Mesenchymal stem cell (in vitro differentiated cells and primary cell): ENCODE measurements at regions not wholly inside any gene's neighbourhood (a gene's known extent, or its start where the extent isn't known, plus 50 kb on each side); places are given as distances from the start of the nearest gene placed in this dataset.

Experiments used
- DNase-seq: peaks from one replicate; pipeline ENCODE4 v3.0.0-alpha.2; 2013
- H2AFZ ChIP-seq: one replicate; pipeline ENCODE4 v1.6.1; 2013; ENCODE audit warnings: low read depth, mild to moderate bottlenecking, control low read depth, inconsistent platforms, low read length, moderate library complexity
- H2AK5ac ChIP-seq: 2 replicates; pipeline ENCODE4 v1.6.1; 2013; ENCODE audit warnings: low read length, moderate library complexity, mild to moderate bottlenecking, inconsistent platforms; ENCODE audit not compliant: severe bottlenecking
- H2BK120ac ChIP-seq: one replicate; pipeline ENCODE4 v1.6.1; 2013; ENCODE audit warnings: low read depth, mild to moderate bottlenecking, inconsistent platforms, low read length, moderate library complexity
- H2BK12ac ChIP-seq, 2 experiments: one replicate each; pipeline ENCODE4 v1.6.1; 2013; ENCODE audit warnings: inconsistent platforms in 2 of 2, low read length in 2 of 2, mild to moderate bottlenecking in 2 of 2, moderate library complexity in 2 of 2, control low read depth in 1 of 2
- H2BK15ac ChIP-seq: one replicate; pipeline ENCODE4 v1.6.1; 2013; ENCODE audit warnings: mild to moderate bottlenecking, low read depth, inconsistent platforms; ENCODE audit not compliant: poor library complexity, severe bottlenecking
- H2BK5ac ChIP-seq: 2 replicates; pipeline ENCODE4 v1.6.1; 2013; ENCODE audit warnings: low read depth, mild to moderate bottlenecking, low read length, control low read depth, inconsistent platforms; ENCODE audit not compliant: poor library complexity, severe bottlenecking
- H3K14ac ChIP-seq, 2 experiments: one replicate each; pipeline ENCODE4 v1.6.1; 2013; ENCODE audit warnings: inconsistent platforms in 2 of 2, low read length in 2 of 2, control low read depth in 1 of 2, mild to moderate bottlenecking in 1 of 2, moderate library complexity in 1 of 2
- H3K18ac ChIP-seq, 2 experiments: one replicate each; pipeline ENCODE4 v1.6.1; 2013; ENCODE audit warnings: inconsistent platforms in 2 of 2, low read length in 2 of 2, control low read depth in 1 of 2, low read depth in 1 of 2, mild to moderate bottlenecking in 1 of 2
- H3K23ac ChIP-seq, 2 experiments: one replicate each; pipeline ENCODE4 v1.6.1; 2013; ENCODE audit warnings: inconsistent platforms in 2 of 2, low read length in 2 of 2, mild to moderate bottlenecking in 2 of 2, moderate library complexity in 2 of 2, control low read depth in 1 of 2
- H3K27ac ChIP-seq: 2 replicates; pipeline ENCODE4 v1.5.1; 2013; ENCODE audit warnings: mild to moderate bottlenecking, moderate library complexity, low read length, control low read depth, inconsistent platforms; ENCODE audit not compliant: poor library complexity, severe bottlenecking
- H3K27me3 ChIP-seq, 2 experiments: 2 replicates each; pipeline versions ENCODE4 v1.6.1 to v1.7.0; 2013; ENCODE audit warnings: low read length in 2 of 2, mild to moderate bottlenecking in 2 of 2, moderate library complexity in 2 of 2, control low read depth in 1 of 2, inconsistent platforms in 1 of 2; ENCODE audit not compliant: control insufficient read depth in 1 of 2, insufficient read depth in 1 of 2
- H3K36me3 ChIP-seq, 2 experiments: 2 replicates each; pipeline versions ENCODE4 v1.6.1 to v1.7.0; 2013; ENCODE audit warnings: low read length in 2 of 2, control low read depth in 1 of 2, inconsistent platforms in 1 of 2, low read depth in 1 of 2, mild to moderate bottlenecking in 1 of 2; ENCODE audit not compliant: insufficient read depth in 2 of 2, control insufficient read depth in 1 of 2
- H3K4ac ChIP-seq, 2 experiments: one replicate each; pipeline ENCODE4 v1.6.1; 2013; ENCODE audit warnings: inconsistent platforms in 2 of 2, low read length in 2 of 2, mild to moderate bottlenecking in 2 of 2, moderate library complexity in 2 of 2, control low read depth in 1 of 2, low read depth in 1 of 2
- H3K4me1 ChIP-seq: 2 replicates; pipeline ENCODE4 v1.6.1; 2013; ENCODE audit warnings: low read depth, low read length, control low read depth; ENCODE audit not compliant: control insufficient read depth, insufficient read depth
- H3K4me2 ChIP-seq: 2 replicates; pipeline ENCODE4 v1.6.1; 2013; ENCODE audit warnings: low read length, mild to moderate bottlenecking, inconsistent platforms; ENCODE audit not compliant: poor library complexity, severe bottlenecking
- H3K4me3 ChIP-seq, 2 experiments: 2 replicates each; pipeline versions ENCODE4 v1.5.1 to v1.7.0; 2013; ENCODE audit warnings: low read length in 2 of 2, mild to moderate bottlenecking in 2 of 2, control low read depth in 1 of 2, low read depth in 1 of 2; ENCODE audit not compliant: insufficient read depth in 1 of 2
- H3K79me1 ChIP-seq: replicated peaks from 2 replicates; pipeline ENCODE4 v1.6.1; 2013; ENCODE audit warnings: mild to moderate bottlenecking, control low read depth, low read length, inconsistent platforms; ENCODE audit not compliant: poor library complexity, severe bottlenecking
- H3K9ac ChIP-seq: 2 replicates; pipeline ENCODE4 v1.7.0; 2013; ENCODE audit warnings: mild to moderate bottlenecking, low read length, moderate library complexity
- H3K9me3 ChIP-seq: 2 replicates; pipeline ENCODE4 v1.7.0; 2013; ENCODE audit warnings: mild to moderate bottlenecking, low read length; ENCODE audit not compliant: control insufficient read depth
- H4K8ac ChIP-seq: one replicate; pipeline ENCODE4 v1.6.1; 2013; ENCODE audit warnings: inconsistent platforms, mild to moderate bottlenecking, low read length, moderate library complexity
- H4K91ac ChIP-seq: one replicate; pipeline ENCODE4 v1.6.1; 2013; ENCODE audit warnings: mild to moderate bottlenecking, low read length, inconsistent platforms
- WGBS: methylation state at CpG from one replicate; pipeline ENCODE4 v1.1.7; 2013; ENCODE audit warnings: mixed read lengths; 5-methylcytosine and 5-hydroxymethylcytosine counted together

DNA sequence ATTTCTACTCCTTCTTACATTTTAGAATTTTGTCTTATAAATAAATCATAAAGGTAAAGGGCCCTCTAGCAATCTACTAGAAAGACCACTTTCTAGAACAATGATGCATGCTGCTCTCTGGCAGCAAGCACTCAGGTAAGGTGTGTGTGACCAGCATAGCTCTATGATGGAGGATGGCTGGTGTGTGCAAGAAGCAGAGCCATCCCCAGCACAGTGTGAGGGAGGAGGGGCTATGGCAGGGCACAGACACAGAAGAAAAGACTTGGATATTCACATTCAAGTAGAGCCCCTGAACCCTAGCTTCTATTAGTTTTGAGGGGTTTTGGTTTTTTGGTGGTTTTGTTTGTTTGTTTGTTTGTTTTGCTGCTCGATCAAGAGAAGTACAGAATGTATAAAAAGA is 277.1 kb upstream of the CCDC54 start:
- H3K4ac ChIP-seq, result no peak overlapping the region
- no peak overlapping the region for H4K91ac ChIP-seq
- H3K23ac ChIP-seq, result no peak overlapping the region
- H3K79me1 ChIP-seq, result no peaks in the 10 kb centered on the region
- H3K14ac ChIP-seq, result no peak overlapping the region
- H3K36me3 ChIP-seq, result no peaks in the 10 kb centered on the region
- H4K8ac ChIP-seq, result no peak overlapping the region
- no peak overlapping the region for H3K4me2 ChIP-seq
- H3K18ac ChIP-seq, result no peak overlapping the region
- H3K9me3 ChIP-seq, result no peaks in the 10 kb centered on the region
- H2AK5ac ChIP-seq, result no peak overlapping the region
- no peak overlapping the region for H2AFZ ChIP-seq
- no peaks in the 10 kb centered on the region for H3K4me1 ChIP-seq
- H3K27ac ChIP-seq, result no peak overlapping the region
- H2BK120ac ChIP-seq, result no peak overlapping the region
- no peaks in the 10 kb centered on the region for H3K27me3 ChIP-seq
- H2BK12ac ChIP-seq, result no peak overlapping the region
- no CpG with 5 or more reads among the region's 1 CpG for WGBS
- H2BK15ac ChIP-seq, result no peak overlapping the region
- no peak for DNase-seq
- H2BK5ac ChIP-seq, result no peak overlapping the region
- H3K4me3 ChIP-seq, result no peak overlapping the region
- no peak overlapping the region for H3K9ac ChIP-seq

DNA sequence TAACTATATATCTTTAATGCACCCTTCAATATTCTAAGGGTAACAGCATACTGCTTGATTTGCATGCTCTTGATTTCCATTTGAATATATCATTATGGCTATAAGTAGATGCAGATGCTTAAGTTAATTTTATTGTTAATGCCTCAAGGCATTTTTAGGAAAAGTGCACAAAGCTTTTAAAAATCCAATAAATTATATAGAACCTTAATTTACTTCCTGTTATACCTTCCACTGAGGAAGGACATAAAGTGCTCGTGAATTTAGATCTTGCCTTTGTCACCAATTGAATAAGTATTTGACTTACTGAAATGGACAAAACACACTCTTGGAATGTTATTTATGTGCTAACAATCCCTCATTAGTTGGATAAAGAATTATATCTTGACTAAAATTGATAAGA is 276.7 kb upstream of the CCDC54 start:
- H2BK15ac ChIP-seq, result no peak overlapping the region
- DNase-seq, result no peak
- no peak overlapping the region for H3K4ac ChIP-seq
- H2BK12ac ChIP-seq, result no peak overlapping the region
- no peak overlapping the region for H3K9ac ChIP-seq
- WGBS, result 100% methylated on average over 1 of the region's 1 CpG
- H2BK120ac ChIP-seq, result no peak overlapping the region
- H3K36me3 ChIP-seq, result no peaks in the 10 kb centered on the region
- H4K91ac ChIP-seq, result no peak overlapping the region
- H3K27ac ChIP-seq, result no peak overlapping the region
- H3K14ac ChIP-seq, result no peak overlapping the region
- peaks cover 1% of the 10 kb centered on the region for H3K9me3 ChIP-seq
- H2BK5ac ChIP-seq, result no peak overlapping the region
- H3K18ac ChIP-seq, result no peak overlapping the region
- no peaks in the 10 kb centered on the region for H3K27me3 ChIP-seq
- H2AFZ ChIP-seq, result no peak overlapping the region
- no peaks in the 10 kb centered on the region for H3K79me1 ChIP-seq
- H4K8ac ChIP-seq, result no peak overlapping the region
- no peak overlapping the region for H3K4me2 ChIP-seq
- H2AK5ac ChIP-seq, result no peak overlapping the region
- H3K4me3 ChIP-seq, result no peak overlapping the region
- H3K4me1 ChIP-seq, result no peaks in the 10 kb centered on the region
- H3K23ac ChIP-seq, result no peak overlapping the region

DNA sequence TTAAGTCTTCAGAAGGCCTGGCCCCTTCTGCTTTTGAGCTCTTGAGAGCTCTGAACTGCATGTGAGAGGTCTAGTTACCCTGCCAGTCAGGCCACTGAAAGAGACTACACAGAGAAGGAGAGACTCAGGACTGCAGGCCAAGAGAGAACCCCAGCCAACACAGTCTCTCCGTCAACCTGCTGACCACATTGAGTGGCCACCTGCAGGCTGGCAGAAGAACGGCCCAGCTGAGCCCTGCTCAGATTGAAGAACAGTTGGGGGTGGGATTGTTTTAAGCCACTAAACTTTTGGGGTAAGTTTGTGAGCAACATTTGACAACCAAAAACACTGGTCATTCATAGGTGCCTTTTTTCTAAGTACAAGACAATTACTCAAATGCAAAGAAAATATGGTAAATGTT is 273.5 kb upstream of the CCDC54 start:
- DNase-seq, result no peak
- no peak overlapping the region for H4K8ac ChIP-seq
- no peaks in the 10 kb centered on the region for H3K27me3 ChIP-seq
- no peaks in the 10 kb centered on the region for H3K36me3 ChIP-seq
- no peak overlapping the region for H3K9ac ChIP-seq
- no peak overlapping the region for H2AFZ ChIP-seq
- H3K9me3 ChIP-seq, result peaks cover 2% of the 10 kb centered on the region
- no peak overlapping the region for H2BK120ac ChIP-seq
- no peak overlapping the region for H2BK5ac ChIP-seq
- H3K14ac ChIP-seq, result no peak overlapping the region
- no peaks in the 10 kb centered on the region for H3K79me1 ChIP-seq
- H3K4me3 ChIP-seq, result no peak overlapping the region
- no peak overlapping the region for H2AK5ac ChIP-seq
- H3K27ac ChIP-seq, result no peak overlapping the region
- H3K23ac ChIP-seq, result no peak overlapping the region
- H2BK15ac ChIP-seq, result no peak overlapping the region
- H3K4ac ChIP-seq, result no peak overlapping the region
- H3K4me1 ChIP-seq, result no peaks in the 10 kb centered on the region
- 90% methylated on average over 2 of the region's 2 CpGs for WGBS
- H4K91ac ChIP-seq, result no peak overlapping the region
- no peak overlapping the region for H3K4me2 ChIP-seq
- H2BK12ac ChIP-seq, result no peak overlapping the region
- H3K18ac ChIP-seq, result no peak overlapping the region

DNA sequence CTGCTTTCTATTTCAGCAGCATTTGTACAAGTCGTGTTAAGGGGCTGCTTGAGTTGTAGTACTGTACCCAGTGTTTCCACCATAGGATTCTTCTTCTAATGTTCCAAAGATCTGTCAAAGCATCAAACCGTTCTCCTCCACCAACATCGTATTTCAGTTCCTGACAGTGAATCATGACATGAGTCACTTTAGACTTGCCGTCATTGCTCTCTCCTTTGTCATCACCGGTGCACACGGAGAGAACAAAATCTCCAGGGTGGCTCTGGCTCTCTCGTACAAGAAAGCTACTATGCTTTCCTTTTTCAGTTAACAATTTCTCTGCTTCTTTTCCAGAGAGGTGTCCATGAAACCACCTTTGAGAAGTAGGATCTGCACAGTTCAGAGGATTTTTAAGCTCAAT is 270.9 kb upstream of the CCDC54 start:
- no peak overlapping the region for H4K8ac ChIP-seq
- H2AK5ac ChIP-seq, result no peak overlapping the region
- no peak overlapping the region for H2AFZ ChIP-seq
- no peak overlapping the region for H4K91ac ChIP-seq
- H3K36me3 ChIP-seq, result no peaks in the 10 kb centered on the region
- no peak overlapping the region for H3K4me2 ChIP-seq
- 66% methylated on average over 7 of the region's 7 CpGs for WGBS
- no peak overlapping the region for H3K9ac ChIP-seq
- H3K23ac ChIP-seq, result no peak overlapping the region
- H2BK12ac ChIP-seq, result no peak overlapping the region
- no peak overlapping the region for H3K4me3 ChIP-seq
- H3K27me3 ChIP-seq, result no peaks in the 10 kb centered on the region
- no peak overlapping the region for H2BK15ac ChIP-seq
- no peak overlapping the region for H3K18ac ChIP-seq
- no peak overlapping the region for H2BK120ac ChIP-seq
- no peak overlapping the region for H3K4ac ChIP-seq
- no peaks in the 10 kb centered on the region for H3K4me1 ChIP-seq
- H3K9me3 ChIP-seq, result peaks cover 2% of the 10 kb centered on the region
- H3K14ac ChIP-seq, result no peak overlapping the region
- DNase-seq, result peak; percentile 22
- no peak overlapping the region for H3K27ac ChIP-seq
- H2BK5ac ChIP-seq, result no peak overlapping the region
- H3K79me1 ChIP-seq, result no peaks in the 10 kb centered on the region
